SH-SY5Y (cell line): ENCODE measurements at regions not wholly inside any gene's neighbourhood (a gene's known extent, or its start where the extent isn't known, plus 50 kb on each side); places are given as distances from the start of the nearest gene placed in this dataset.

Source experiments
- GATA2 ChIP-seq: IDR thresholded peaks from 2 replicates; pipeline ENCODE4 v1.6.1; 2011; ENCODE audit warnings: mild to moderate bottlenecking, low read depth, low read length
- GATA3 ChIP-seq: IDR thresholded peaks from 2 replicates; pipeline ENCODE4 v1.6.1; 2011; ENCODE audit warnings: low read depth, mild to moderate bottlenecking, low read length, moderate library complexity

DNA sequence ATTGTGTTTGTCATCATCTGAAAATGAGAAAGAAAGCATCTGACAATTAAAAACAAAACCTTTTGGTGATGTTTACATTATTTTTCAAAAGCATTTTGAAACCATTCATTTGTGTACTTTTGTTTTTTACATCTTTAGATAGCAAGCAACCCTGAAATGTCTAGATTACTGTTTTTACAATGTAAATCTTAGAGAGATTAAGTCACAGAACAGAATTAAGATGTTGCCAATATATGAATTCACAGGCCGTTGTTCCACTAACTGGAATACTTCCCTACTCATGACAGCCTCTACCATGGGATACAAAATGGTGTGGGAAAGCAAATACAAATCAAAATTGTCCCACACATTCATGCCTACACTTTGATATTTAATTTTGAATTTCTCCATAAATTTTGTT lies 480.0 kb upstream of the ZEB2 start:
- no peak for TF ChIP-seq GATA2
- TF ChIP-seq GATA3, result no peak
